ENCODE measurements at regions not wholly inside any gene's neighbourhood (a gene's known extent, or its start where the extent isn't known, plus 50 kb on each side); places are given as distances from the start of the nearest gene placed in this dataset.
"Not testable (repeated sequence)": the region's sequence is repeated elsewhere in the genome, so short reads cannot be mapped to it uniquely, and the experiment has no call there.

- no peak for DNase-seq (ENCODE audit: low spot score)
These were observed 692.3 kb downstream of the C12orf50 start for GRCh38 chr12:87336814-87337336.

GRCh38 chr12:87332987-87333726 lies 696.0 kb downstream of the C12orf50 start:
- DNase-seq (ENCODE audit: low spot score): no peak

- DNase-seq (ENCODE audit: low spot score): not testable (repeated sequence)
These were observed 699.1 kb downstream of the C12orf50 start for GRCh38 chr12:87330071-87330555.

GRCh38 chr12:87329076-87329863 lies 699.9 kb downstream of the C12orf50 start:
- DNase-seq (ENCODE audit: low spot score): no peak

GRCh38 chr12:87323369-87323768 lies 705.8 kb downstream of the C12orf50 start:
- DNase-seq (ENCODE audit: low spot score): no peak

GRCh38 chr12:87320724-87321123 lies 708.5 kb downstream of the C12orf50 start:
- DNase-seq (ENCODE audit: low spot score): no peak

- peak; percentile 15 for DNase-seq (ENCODE audit: low spot score)
These were observed 711.9 kb downstream of the C12orf50 start for GRCh38 chr12:87317302-87317701.

- no peak for DNase-seq (ENCODE audit: low spot score)
These were observed 718.0 kb downstream of the C12orf50 start for GRCh38 chr12:87311206-87311605.

- DNase-seq (ENCODE audit: low spot score): no peak
These were observed 719.1 kb downstream of the C12orf50 start for GRCh38 chr12:87310126-87310525.

GRCh38 chr12:87305481-87305880 lies 723.7 kb downstream of the C12orf50 start:
- no peak for DNase-seq (ENCODE audit: low spot score)

- no peak for DNase-seq (ENCODE audit: low spot score)
These were observed 724.8 kb downstream of the C12orf50 start for GRCh38 chr12:87304406-87304805.

GRCh38 chr12:87303396-87304012 lies 725.7 kb downstream of the C12orf50 start:
- DNase-seq (ENCODE audit: low spot score): no peak

GRCh38 chr12:87302126-87302745 lies 727.0 kb downstream of the C12orf50 start:
- DNase-seq (ENCODE audit: low spot score): no peak

- DNase-seq (ENCODE audit: low spot score): no peak
These were observed 738.7 kb downstream of the C12orf50 start for GRCh38 chr12:87290505-87290904.

GRCh38 chr12:87283886-87284285 lies 745.3 kb downstream of the C12orf50 start:
- DNase-seq (ENCODE audit: low spot score): no peak

- DNase-seq (ENCODE audit: low spot score): no peak
These were observed 746.1 kb downstream of the C12orf50 start for GRCh38 chr12:87283111-87283510.

GRCh38 chr12:87280893-87281292 lies 748.3 kb downstream of the C12orf50 start:
- DNase-seq (ENCODE audit: low spot score): no peak

GRCh38 chr12:87280356-87280755 lies 748.8 kb downstream of the C12orf50 start:
- no peak for DNase-seq (ENCODE audit: low spot score)

GRCh38 chr12:87274594-87275245 lies 754.5 kb downstream of the C12orf50 start:
- peak; percentile 49 for DNase-seq (ENCODE audit: low spot score)

- DNase-seq (ENCODE audit: low spot score): no peak
These were observed 756.4 kb downstream of the C12orf50 start for GRCh38 chr12:87272851-87273250.

- DNase-seq (ENCODE audit: low spot score): no peak
These were observed 758.3 kb downstream of the C12orf50 start for GRCh38 chr12:87270919-87271318.
